ENCODE measurements at regions not wholly inside any gene's neighbourhood (a gene's known extent, or its start where the extent isn't known, plus 50 kb on each side); places are given as distances from the start of the nearest gene placed in this dataset.

- DNase-seq (ENCODE audit: low spot score) = no peak
Measured at GRCh38 chr15:39153058-39153714, 427.7 kb upstream of the THBS1 start.

GRCh38 chr15:39153716-39154115 lies 427.2 kb upstream of the THBS1 start:
- peak; percentile 37 for DNase-seq (ENCODE audit: low spot score)

- no peak for DNase-seq (ENCODE audit: low spot score)
Measured at GRCh38 chr15:39154227-39154638, 426.6 kb upstream of the THBS1 start.

GRCh38 chr15:39154776-39155175 lies 426.1 kb upstream of the THBS1 start:
- no peak for DNase-seq (ENCODE audit: low spot score)

GRCh38 chr15:39156166-39156565 lies 424.7 kb upstream of the THBS1 start:
- no peak for DNase-seq (ENCODE audit: low spot score)

- no peak for DNase-seq (ENCODE audit: low spot score)
Measured at GRCh38 chr15:39156646-39157250, 424.1 kb upstream of the THBS1 start.

GRCh38 chr15:39157882-39158281 lies 423.0 kb upstream of the THBS1 start:
- DNase-seq (ENCODE audit: low spot score) = no peak

GRCh38 chr15:39159833-39160232 lies 421.0 kb upstream of the THBS1 start:
- DNase-seq (ENCODE audit: low spot score) = no peak

- DNase-seq (ENCODE audit: low spot score) = no peak
Measured at GRCh38 chr15:39161096-39161495, 419.8 kb upstream of the THBS1 start.

GRCh38 chr15:39165020-39165706 lies 415.7 kb upstream of the THBS1 start:
- DNase-seq (ENCODE audit: low spot score) = no peak

GRCh38 chr15:39167164-39168058 lies 413.5 kb upstream of the THBS1 start:
- no peak for DNase-seq (ENCODE audit: low spot score)

- DNase-seq (ENCODE audit: low spot score) = peak; percentile 99
Measured at GRCh38 chr15:39171944-39172368, 408.9 kb upstream of the THBS1 start.

GRCh38 chr15:39172380-39173281 lies 408.2 kb upstream of the THBS1 start:
- peak; percentile 84 for DNase-seq (ENCODE audit: low spot score)

- no peak for DNase-seq (ENCODE audit: low spot score)
Measured at GRCh38 chr15:39173426-39173825, 407.5 kb upstream of the THBS1 start.

GRCh38 chr15:39174332-39174731 lies 406.5 kb upstream of the THBS1 start:
- DNase-seq (ENCODE audit: low spot score) = peak; percentile 78

GRCh38 chr15:39176030-39176429 lies 404.8 kb upstream of the THBS1 start:
- DNase-seq (ENCODE audit: low spot score) = no peak

GRCh38 chr15:39177561-39177960 lies 403.3 kb upstream of the THBS1 start:
- DNase-seq (ENCODE audit: low spot score) = peak; percentile 90

- no peak for DNase-seq (ENCODE audit: low spot score)
Measured at GRCh38 chr15:39180030-39180429, 400.8 kb upstream of the THBS1 start.

GRCh38 chr15:39180483-39180933 lies 400.4 kb upstream of the THBS1 start:
- no peak for DNase-seq (ENCODE audit: low spot score)

GRCh38 chr15:39181056-39181747 lies 399.7 kb upstream of the THBS1 start:
- DNase-seq (ENCODE audit: low spot score) = no peak

GRCh38 chr15:39181940-39182339 lies 398.9 kb upstream of the THBS1 start:
- peak; percentile 79 for DNase-seq (ENCODE audit: low spot score)
